GM21447 (cell line): ENCODE measurements at regions not wholly inside any gene's neighbourhood (a gene's known extent, or its start where the extent isn't known, plus 50 kb on each side); places are given as distances from the start of the nearest gene placed in this dataset.
"Not testable (repeated sequence)": the region's sequence is repeated elsewhere in the genome, so short reads cannot be mapped to it uniquely, and the experiment has no call there.

ENCODE experiments used
- ATAC-seq: cut with Tn5 transposase; IDR thresholded peaks from one replicate; pipeline ENCODE4 v1.9.1; 2021; ENCODE audit not compliant: unreplicated experiment

- no peak for ATAC-seq
These were observed 1136.4 kb downstream of the TYW1 start for GRCh38 chr7:68133045-68133444.

DNA sequence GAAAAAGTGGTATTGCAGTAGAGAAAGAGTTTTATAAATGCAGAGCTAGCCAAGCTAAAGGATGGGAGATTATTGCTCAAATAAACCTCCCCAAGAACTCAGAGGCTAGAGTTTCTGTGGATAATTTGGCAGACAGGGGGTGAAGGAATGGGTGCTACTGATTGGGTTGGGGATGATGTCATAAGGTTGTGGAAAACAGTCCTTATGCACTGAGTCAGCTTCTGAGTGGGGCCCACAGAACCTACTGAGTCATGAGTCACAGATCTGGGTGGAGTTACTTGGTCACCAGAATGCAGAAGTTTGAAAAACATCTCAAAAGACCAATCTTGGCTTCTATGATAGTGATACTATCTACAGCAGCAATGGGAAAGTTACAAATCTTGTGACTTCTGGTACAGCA, 1146.7 kb downstream of the TYW1 start:
- no peak for ATAC-seq

DNA sequence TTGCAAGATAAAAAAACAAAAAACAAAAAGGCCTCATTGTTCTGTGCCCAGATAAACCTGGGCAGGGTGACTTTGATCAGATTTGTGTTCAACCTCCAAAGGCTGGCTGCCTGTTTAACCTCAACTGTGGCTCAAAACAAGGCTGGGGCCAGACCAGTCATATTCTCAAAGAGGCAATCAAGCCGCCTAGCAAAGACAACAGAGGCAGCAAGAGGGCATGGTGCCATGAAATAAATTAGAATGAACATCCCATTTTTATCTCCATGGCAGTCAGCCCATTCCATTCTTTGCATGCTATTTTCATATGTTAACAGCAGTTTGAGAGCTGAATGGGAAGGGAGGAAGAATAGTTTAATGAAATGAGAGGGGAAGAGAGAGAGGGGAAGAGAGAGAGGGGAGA, 1150.3 kb downstream of the TYW1 start:
- no peak for ATAC-seq

GRCh38 chr7:68147614-68148238, 1151.1 kb downstream of the TYW1 start:
- ATAC-seq = no peak

DNA sequence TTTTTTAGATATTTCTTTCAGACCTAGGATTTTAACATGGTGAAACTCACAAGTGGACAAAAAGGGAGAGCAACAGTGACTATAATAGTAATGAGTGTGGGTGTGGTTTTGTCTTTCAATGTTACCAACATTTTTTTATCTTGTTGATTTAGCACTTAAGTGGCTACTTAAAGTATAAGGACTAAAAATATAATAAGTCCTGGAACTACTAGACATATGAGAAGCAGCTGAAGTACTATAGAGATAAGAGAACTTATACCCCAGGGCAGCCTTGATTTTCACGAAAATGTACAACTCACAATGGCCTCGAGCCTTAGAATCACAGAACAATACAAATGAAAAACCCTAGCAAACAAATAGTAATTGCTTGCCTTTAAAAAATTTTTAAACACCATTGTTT, 1151.8 kb downstream of the TYW1 start:
- no peak for ATAC-seq

- no peak for ATAC-seq
These were observed 1155.6 kb downstream of the TYW1 start for GRCh38 chr7:68152205-68152604.

DNA sequence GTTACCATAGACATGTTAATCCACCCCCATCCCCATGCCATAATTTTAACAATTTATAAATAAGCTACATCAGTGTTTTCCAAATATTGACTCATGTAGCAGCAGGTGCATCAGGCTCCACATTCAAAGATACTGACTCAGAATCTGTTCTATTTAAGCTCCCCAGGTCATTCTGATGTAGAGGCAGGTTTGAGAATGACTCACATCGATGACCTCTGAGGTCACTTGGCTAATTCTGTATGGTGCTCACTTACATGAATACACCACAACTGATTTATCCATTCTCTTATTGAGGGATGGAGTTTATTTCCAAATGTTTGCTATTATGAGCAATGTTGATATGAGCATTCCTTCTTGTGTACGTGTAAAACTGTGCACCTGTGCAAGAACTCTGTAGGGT, 1159.0 kb downstream of the TYW1 start:
- ATAC-seq = no peak

DNA sequence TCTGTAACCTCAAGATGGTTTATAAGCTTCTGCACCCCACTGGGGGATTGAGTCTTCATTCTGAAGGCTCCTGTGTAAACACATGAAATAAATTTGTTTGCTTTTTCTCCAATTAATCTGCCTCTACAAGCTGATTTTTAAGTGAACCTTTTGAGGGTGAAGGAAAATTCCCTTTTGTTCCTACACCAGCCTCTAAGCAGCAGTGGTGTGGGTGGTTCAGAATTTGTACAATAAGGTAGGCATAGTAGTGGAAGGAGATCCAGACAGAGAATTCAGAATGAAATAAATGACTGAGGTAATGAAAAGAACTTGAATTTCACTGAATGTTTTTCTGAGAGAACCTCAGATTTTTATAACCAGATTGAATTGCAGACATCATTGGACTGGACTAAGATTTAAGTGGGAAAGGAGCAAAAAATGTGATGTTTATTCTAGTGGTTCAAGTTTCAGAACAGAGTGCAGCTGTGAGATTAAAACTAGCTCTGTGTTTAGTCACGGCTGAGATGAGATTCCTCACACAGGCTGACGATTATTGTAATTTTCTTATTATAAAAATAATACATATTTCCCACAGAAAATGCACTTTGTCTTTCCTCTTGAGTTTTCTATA, 1162.2 kb downstream of the TYW1 start:
- no peak for ATAC-seq

GRCh38 chr7:68162712-68163111, 1166.1 kb downstream of the TYW1 start:
- no peak for ATAC-seq

DNA sequence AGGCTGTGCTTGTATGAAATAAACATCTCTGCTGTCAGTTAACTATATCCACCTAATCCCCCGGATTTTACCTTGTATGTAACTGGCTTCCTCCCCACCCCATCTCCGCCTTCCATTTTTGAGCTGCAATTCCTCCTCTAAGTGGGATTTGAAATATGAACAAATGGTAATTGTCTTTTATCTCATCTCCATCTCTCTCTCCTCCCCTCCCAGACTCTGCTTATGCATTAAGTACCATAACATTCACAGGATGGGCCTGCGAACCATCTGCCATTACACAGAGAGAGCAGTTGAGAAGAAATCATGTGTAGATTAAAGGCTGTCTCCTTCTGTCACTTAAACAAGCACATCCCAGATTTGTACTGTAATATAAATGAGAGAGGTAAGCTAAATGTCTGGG, 1169.9 kb downstream of the TYW1 start:
- ATAC-seq = no peak

- no peak for ATAC-seq
These were observed 1176.9 kb downstream of the TYW1 start for GRCh38 chr7:68173513-68173912.

DNA sequence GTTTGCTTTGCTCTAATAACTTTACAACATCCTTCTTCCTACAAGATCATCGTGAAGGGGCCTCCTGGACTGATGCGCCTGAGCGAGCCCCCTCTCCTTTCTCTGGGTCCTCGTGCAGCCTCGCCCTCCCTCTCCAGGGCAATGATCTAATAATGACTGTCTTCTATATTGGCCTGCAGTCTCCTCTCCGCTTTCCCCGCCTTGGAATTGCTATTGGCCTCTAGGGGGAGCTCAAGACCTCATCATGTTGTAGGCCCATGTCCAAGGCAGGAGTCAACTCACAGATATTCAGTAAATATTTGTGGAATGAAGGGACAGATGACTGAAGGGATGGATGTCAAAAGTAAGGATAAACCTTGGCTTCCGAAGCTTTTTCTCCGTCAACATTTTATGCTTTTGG, 1180.3 kb downstream of the TYW1 start:
- no peak for ATAC-seq

GRCh38 chr7:68180761-68181160, 1184.1 kb downstream of the TYW1 start:
- ATAC-seq = no peak

- no peak for ATAC-seq
These were observed 1186.5 kb downstream of the TYW1 start for GRCh38 chr7:68183176-68183575.

DNA sequence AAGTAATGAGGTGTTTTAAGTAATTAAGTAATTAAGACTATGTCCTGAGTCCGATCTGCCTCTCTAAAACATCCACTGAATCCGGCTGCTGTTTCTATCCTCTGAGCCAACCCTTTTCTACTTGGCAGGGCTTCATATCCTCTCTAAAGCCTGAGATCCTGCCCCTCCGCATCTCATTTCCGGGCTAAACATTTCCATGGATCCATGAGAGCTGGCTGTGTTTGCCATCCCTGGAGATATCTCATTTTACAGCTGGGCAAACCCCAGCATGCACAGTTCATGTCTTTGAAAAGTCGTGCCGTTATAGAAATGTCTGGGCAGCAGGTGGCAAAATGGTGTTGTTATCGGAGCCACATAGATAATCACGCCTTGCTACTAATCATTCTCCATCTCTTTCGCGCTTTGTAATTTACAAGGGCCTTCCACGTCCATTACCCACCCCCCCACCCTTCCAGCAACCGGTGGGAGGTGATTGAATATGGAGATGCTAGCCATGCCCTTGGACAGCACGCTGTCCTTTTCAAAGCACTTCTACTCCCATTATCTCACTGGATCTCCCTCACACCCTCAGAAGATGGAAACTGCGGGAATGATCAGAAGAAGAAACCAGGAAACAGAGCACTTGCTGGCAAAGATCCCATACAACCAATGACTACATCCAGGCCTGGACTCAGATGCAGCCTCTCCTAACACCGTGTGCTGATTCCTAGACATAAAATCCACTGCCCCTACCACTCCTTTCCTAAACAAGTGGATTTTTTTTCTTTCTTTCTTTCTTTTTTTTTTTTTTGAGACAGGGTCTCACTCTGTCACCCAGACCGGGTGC, 1189.2 kb downstream of the TYW1 start:
- ATAC-seq = no peak

DNA sequence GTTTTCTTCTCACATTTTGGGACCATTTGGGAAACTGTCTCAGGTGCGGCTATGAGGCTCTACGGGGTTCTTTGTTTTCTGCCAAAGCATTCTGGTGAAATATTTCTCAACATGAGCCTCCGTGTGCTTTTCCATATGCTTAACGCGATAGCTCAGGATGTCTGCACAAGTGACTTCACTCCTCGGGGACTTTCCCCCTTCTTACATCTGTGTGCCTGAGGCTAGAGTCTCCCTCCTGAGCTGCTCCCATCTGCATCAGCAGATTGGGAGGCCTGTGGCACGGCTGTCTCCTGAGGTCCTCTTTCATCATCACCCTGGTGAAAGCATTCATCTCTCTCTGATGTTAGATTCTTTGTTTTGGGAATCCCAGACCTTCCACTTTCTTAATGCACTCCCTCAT, 1190.9 kb downstream of the TYW1 start:
- no peak for ATAC-seq

GRCh38 chr7:68192941-68193340, 1196.3 kb downstream of the TYW1 start:
- ATAC-seq = no peak

GRCh38 chr7:68195642-68196041, 1199.0 kb downstream of the TYW1 start:
- ATAC-seq = not testable (repeated sequence)

- ATAC-seq = no peak
These were observed 1203.5 kb downstream of the TYW1 start for GRCh38 chr7:68200051-68200670.

DNA sequence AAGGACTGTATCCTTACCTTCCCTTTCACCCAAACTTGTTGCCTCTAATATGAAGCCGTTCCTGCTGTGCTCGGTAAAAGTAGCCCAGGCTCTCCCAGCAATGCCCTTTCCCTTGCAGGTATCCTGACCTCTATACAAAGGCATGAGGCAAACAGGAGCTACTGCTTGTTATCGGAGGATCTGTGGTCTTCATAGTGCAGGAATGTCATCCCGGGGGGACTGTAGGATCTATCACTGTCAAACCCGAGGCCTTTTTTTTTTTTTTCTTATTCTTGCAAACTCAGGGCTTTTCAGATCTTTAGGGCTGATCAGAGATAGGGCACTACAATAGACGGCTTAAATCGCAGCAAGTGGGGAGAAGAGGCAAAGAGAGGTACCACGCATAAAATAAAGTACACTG, 1206.6 kb downstream of the TYW1 start:
- ATAC-seq = no peak

DNA sequence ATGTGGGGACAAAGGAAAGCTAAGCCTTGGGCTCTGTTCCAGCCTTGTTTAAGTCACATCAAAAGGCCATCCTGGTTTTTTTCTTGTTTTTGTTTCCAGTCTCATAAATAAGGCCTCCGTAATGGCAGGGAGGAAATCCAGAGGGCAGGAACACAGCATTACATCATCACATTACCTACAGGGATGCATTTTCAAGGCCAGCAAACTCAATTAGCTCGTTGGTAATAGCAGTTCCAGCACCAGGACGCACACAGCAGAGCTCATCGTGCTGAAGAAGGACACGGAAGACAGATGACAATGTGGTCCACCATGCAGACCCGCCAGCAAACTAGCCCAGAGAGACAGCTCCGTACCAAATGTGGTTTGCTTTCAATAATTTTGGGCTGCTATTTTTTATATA, 1209.2 kb downstream of the TYW1 start:
- ATAC-seq = no peak

DNA sequence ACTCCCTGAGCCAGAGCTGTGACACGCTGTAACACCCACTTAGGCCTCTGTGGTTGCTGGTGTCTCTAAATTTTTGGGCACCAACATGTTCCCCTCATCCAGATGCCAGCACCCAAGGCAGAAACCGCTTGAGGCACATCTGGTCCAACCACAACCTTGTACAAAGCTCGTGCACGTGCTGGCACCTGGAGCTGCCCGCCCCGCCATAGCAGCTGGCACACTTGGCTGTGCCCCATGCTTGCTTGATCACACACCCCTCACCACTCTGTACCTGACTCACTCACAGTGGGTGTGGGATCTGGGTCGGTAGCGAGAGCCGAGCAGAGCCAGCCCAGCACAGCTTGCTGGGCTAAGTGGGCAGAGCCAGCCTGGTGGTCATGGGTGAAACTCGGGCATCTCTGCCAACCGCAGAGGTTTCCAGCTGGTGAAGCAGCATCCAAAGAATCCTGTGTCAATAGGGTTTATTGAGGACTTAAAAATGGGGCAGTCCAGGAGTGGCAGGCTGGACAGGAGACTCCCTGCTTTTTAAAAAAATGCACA, 1210.4 kb downstream of the TYW1 start:
- ATAC-seq = no peak
